Large intestine (tissue), 3 donors: ENCODE measurements at regions not wholly inside any gene's neighbourhood (a gene's known extent, or its start where the extent isn't known, plus 50 kb on each side); places are given as distances from the start of the nearest gene placed in this dataset.

Experiments
- DNase-seq, 2 donors: peaks; one replicate each; pipeline versions ENCODE4 v3.0.0 to v3.0.0-alpha.2; 2013
- H3K27ac ChIP-seq: one replicate; pipeline ENCODE4 v1.5.1; 2013; ENCODE audit warnings: low read length
- H3K27me3 ChIP-seq: 2 replicates; pipeline ENCODE4 v1.6.1; 2013; ENCODE audit warnings: low read length; ENCODE audit not compliant: control insufficient read depth, insufficient read depth
- H3K36me3 ChIP-seq: 2 replicates; pipeline ENCODE4 v1.6.1; 2013; ENCODE audit warnings: low read length; ENCODE audit not compliant: control insufficient read depth, insufficient read depth
- H3K4me1 ChIP-seq: one replicate; pipeline ENCODE4 v1.6.1; 2013; ENCODE audit warnings: low read length; ENCODE audit not compliant: control insufficient read depth, insufficient read depth
- H3K4me3 ChIP-seq: one replicate; pipeline ENCODE4 v1.5.1; 2013; ENCODE audit warnings: low read length
- H3K9me3 ChIP-seq: one replicate; pipeline ENCODE4 v1.6.1; 2013; ENCODE audit warnings: mild to moderate bottlenecking, low read depth, low read length, moderate library complexity; ENCODE audit not compliant: control insufficient read depth
- WGBS: methylation state at CpG from one replicate; pipeline ENCODE4 v1.1.5; 2013; ENCODE audit warnings: low lambda C conversion rate; ENCODE audit not compliant: insufficient coverage; 5-methylcytosine and 5-hydroxymethylcytosine counted together

- Histone ChIP-seq H3K4me1 (no peaks in the 10 kb centered on the region), H3K9me3 (no peaks in the 10 kb centered on the region), H3K36me3 (no peaks in the 10 kb centered on the region), H3K4me3 (no peak overlapping the region), H3K27me3 (no peaks in the 10 kb centered on the region), H3K27ac (no peak overlapping the region)
- no peak for DNase-seq
Measured at GRCh38 chr4:27467351-27467750, 606.7 kb downstream of the STIM2 start.

GRCh38 chr4:27472364-27472763 is 611.7 kb downstream of the STIM2 start:
- H3K4me1 ChIP-seq: no peaks in the 10 kb centered on the region
- H3K27me3 ChIP-seq: no peaks in the 10 kb centered on the region
- H3K36me3 ChIP-seq: no peaks in the 10 kb centered on the region
- no peak overlapping the region for H3K27ac ChIP-seq
- no peak overlapping the region for H3K4me3 ChIP-seq
- 80% methylated on average over 1 of the region's 1 CpG for WGBS
- no peak for DNase-seq
- H3K9me3 ChIP-seq: no peaks in the 10 kb centered on the region

- no CpG with 5 or more reads among the region's 1 CpG for WGBS
- Histone ChIP-seq H3K4me1 (no peaks in the 10 kb centered on the region), H3K9me3 (no peaks in the 10 kb centered on the region), H3K27ac (no peak overlapping the region), H3K4me3 (no peak overlapping the region), H3K27me3 (no peaks in the 10 kb centered on the region), H3K36me3 (no peaks in the 10 kb centered on the region)
- DNase-seq: no peak
Measured at GRCh38 chr4:27474691-27475090, 614.0 kb downstream of the STIM2 start.

GRCh38 chr4:27484216-27484615 is 623.6 kb downstream of the STIM2 start:
- 100% methylated on average over 1 of the region's 8 CpGs for WGBS

DNA sequence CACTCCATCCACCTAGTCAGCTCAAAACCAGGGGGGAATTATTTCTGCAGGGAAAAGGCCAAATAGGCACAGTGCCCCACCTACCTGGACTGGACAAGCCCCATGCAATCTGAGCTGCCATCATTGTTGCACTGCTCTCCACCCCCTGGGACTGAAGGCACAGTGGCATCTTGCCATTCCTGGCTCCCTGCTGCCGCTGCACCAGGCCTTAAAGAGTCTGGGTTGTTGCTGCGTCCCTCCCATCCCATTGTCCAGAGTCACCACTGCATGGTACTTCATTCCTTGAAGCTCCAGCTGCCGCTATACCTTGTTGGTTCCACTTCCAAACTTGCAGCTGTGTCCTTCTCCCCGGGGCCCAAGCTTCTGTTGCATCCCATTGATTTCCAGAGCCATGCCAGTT is 629.7 kb downstream of the STIM2 start:
- WGBS: no CpG with 5 or more reads among the region's 4 CpGs

More at GRCh38 chr4:27484216-27484615, 623.6 kb downstream of the STIM2 start:
- no peaks in the 10 kb centered on the region for H3K36me3 ChIP-seq
- H3K27me3 ChIP-seq: no peaks in the 10 kb centered on the region
- no peaks in the 10 kb centered on the region for H3K9me3 ChIP-seq
- H3K4me3 ChIP-seq: no peak overlapping the region
- no peak for DNase-seq
- no peak overlapping the region for H3K27ac ChIP-seq
- no peaks in the 10 kb centered on the region for H3K4me1 ChIP-seq

DNA sequence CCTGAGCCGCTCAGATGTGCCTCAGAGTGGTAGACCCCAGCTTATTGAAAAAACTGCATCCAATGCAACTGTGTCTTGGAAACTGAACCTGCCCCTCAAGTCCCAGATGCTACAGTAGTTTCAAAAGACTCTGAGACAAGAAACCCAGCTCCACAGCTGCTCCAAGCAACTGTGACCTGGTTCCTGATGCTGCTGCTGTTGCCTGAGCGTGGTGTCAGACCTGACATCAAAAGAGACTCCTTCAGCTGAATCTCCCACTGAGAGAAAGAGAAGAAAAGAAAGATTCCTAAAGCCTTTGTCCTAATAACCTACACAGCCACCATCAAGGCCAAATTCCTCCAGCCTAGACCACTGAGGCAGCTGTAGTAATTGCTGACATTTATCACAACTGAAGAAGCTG is 630.1 kb downstream of the STIM2 start:
- WGBS: no CpG with 5 or more reads among the region's 2 CpGs
- H3K36me3 ChIP-seq: no peaks in the 10 kb centered on the region
- H3K27ac ChIP-seq: no peak overlapping the region
- DNase-seq: no peak
- no peak overlapping the region for H3K4me3 ChIP-seq
- no peaks in the 10 kb centered on the region for H3K9me3 ChIP-seq
- H3K27me3 ChIP-seq: no peaks in the 10 kb centered on the region
- no peaks in the 10 kb centered on the region for H3K4me1 ChIP-seq

More for the DNA sequence above, 629.7 kb downstream of the STIM2 start:
- Histone ChIP-seq H3K27ac (no peak overlapping the region), H3K4me3 (no peak overlapping the region), H3K4me1 (no peaks in the 10 kb centered on the region), H3K27me3 (no peaks in the 10 kb centered on the region), H3K36me3 (no peaks in the 10 kb centered on the region), H3K9me3 (no peaks in the 10 kb centered on the region)
- no peak for DNase-seq

- WGBS: 100% methylated on average over 1 of the region's 1 CpG
- no peak for DNase-seq
- H3K4me1 ChIP-seq: no peaks in the 10 kb centered on the region
- no peak overlapping the region for H3K27ac ChIP-seq
- H3K36me3 ChIP-seq: no peaks in the 10 kb centered on the region
- no peak overlapping the region for H3K4me3 ChIP-seq
- no peaks in the 10 kb centered on the region for H3K27me3 ChIP-seq
- no peaks in the 10 kb centered on the region for H3K9me3 ChIP-seq
Measured at GRCh38 chr4:27506401-27506800, 645.8 kb downstream of the STIM2 start.

- Histone ChIP-seq H3K4me3 (no peak overlapping the region), H3K27me3 (no peaks in the 10 kb centered on the region), H3K4me1 (no peaks in the 10 kb centered on the region), H3K9me3 (no peaks in the 10 kb centered on the region), H3K27ac (no peak overlapping the region), H3K36me3 (no peaks in the 10 kb centered on the region)
- no peak for DNase-seq
- no CpG with 5 or more reads among the region's 2 CpGs for WGBS
Measured at GRCh38 chr4:27514711-27515110, 654.1 kb downstream of the STIM2 start.

- WGBS: 100% methylated on average over 1 of the region's 2 CpGs
- no peak for DNase-seq
- H3K9me3 ChIP-seq: no peaks in the 10 kb centered on the region
- H3K36me3 ChIP-seq: no peaks in the 10 kb centered on the region
- no peaks in the 10 kb centered on the region for H3K27me3 ChIP-seq
- no peak overlapping the region for H3K27ac ChIP-seq
- H3K4me1 ChIP-seq: no peaks in the 10 kb centered on the region
- H3K4me3 ChIP-seq: no peak overlapping the region
Measured at GRCh38 chr4:27515140-27515539, 654.5 kb downstream of the STIM2 start.

DNA sequence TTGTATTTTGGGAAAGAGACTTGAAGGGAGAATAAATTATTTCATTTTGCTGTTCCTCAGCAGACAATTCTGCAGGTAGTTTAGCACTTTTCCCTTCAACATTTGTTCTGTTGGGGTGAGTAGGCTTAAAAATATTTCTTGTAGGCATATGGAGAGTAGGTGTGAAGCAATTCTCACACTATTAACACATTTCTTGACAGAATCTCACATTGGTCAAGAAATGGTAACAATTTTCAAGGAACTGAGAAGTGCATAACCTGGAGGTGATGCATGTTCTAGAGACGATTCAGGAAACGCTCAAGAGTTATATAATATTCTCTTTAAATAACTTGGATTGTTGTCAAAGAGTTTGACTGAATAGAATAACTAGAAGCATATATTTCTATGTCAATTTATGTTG is 658.2 kb downstream of the STIM2 start:
- no CpG with 5 or more reads among the region's 2 CpGs for WGBS
- Histone ChIP-seq H3K9me3 (no peaks in the 10 kb centered on the region), H3K27ac (no peak overlapping the region), H3K27me3 (no peaks in the 10 kb centered on the region), H3K36me3 (no peaks in the 10 kb centered on the region), H3K4me1 (no peaks in the 10 kb centered on the region), H3K4me3 (no peak overlapping the region)
- no peak for DNase-seq

- H3K27ac ChIP-seq: no peak overlapping the region
- H3K4me3 ChIP-seq: no peak overlapping the region
- no CpG with 5 or more reads among the region's 2 CpGs for WGBS
- no peaks in the 10 kb centered on the region for H3K9me3 ChIP-seq
- no peaks in the 10 kb centered on the region for H3K4me1 ChIP-seq
- no peak for DNase-seq
- no peaks in the 10 kb centered on the region for H3K36me3 ChIP-seq
- H3K27me3 ChIP-seq: no peaks in the 10 kb centered on the region
Measured at GRCh38 chr4:27524224-27524623, 663.6 kb downstream of the STIM2 start.
